Astrocyte (in vitro differentiated cells and primary cell): ENCODE measurements at regions not wholly inside any gene's neighbourhood (a gene's known extent, or its start where the extent isn't known, plus 50 kb on each side); places are given as distances from the start of the nearest gene placed in this dataset.

Experiments used
- DNase-seq: peaks from one replicate; pipeline ENCODE4 v3.0.0-alpha.2; 2010; ENCODE audit warnings: low read depth
- FAIRE-seq: peaks from 2 replicates; lab custom pipeline; 2011; peaks lifted over from hg19 to GRCh38; lab: Jason Lieb, UNC
- H2AFZ ChIP-seq: 2 replicates; pipeline ENCODE4 v1.6.0; 2012; ENCODE audit warnings: low read depth, low read length, inconsistent platforms
- H3K27ac ChIP-seq: 2 replicates; pipeline ENCODE4 v1.5.1; 2011; ENCODE audit warnings: low read depth, low read length, inconsistent platforms
- H3K27me3 ChIP-seq: 2 replicates; pipeline ENCODE4 v1.6.0; 2011; ENCODE audit warnings: low read length, inconsistent platforms; ENCODE audit not compliant: insufficient read depth
- H3K36me3 ChIP-seq: 2 replicates; pipeline ENCODE4 v1.5.1; 2011; ENCODE audit warnings: low read length, inconsistent platforms; ENCODE audit not compliant: insufficient read depth
- H3K4me1 ChIP-seq: 2 replicates; pipeline ENCODE4 v1.5.1; 2011; ENCODE audit warnings: low read length, inconsistent platforms; ENCODE audit not compliant: insufficient read depth
- H3K4me2 ChIP-seq: 2 replicates; pipeline ENCODE4 v1.6.0; 2012; ENCODE audit warnings: low read length, inconsistent platforms
- H3K4me3 ChIP-seq: 2 replicates; pipeline ENCODE4 v1.5.1; 2011; ENCODE audit warnings: low read depth, mild to moderate bottlenecking, low read length, inconsistent platforms; ENCODE audit not compliant: insufficient read depth
- H3K79me2 ChIP-seq: 2 replicates; pipeline ENCODE4 v1.6.0; 2012; ENCODE audit warnings: mild to moderate bottlenecking, low read length, inconsistent platforms; ENCODE audit not compliant: insufficient read depth
- H3K9ac ChIP-seq: 2 replicates; pipeline ENCODE4 v1.6.0; 2012; ENCODE audit warnings: mild to moderate bottlenecking, low read length, inconsistent platforms
- H3K9me3 ChIP-seq: 2 replicates; pipeline ENCODE4 v1.5.1; 2012; ENCODE audit warnings: low read depth, mild to moderate bottlenecking, low read length, inconsistent platforms; ENCODE audit not compliant: insufficient read depth
- H4K20me1 ChIP-seq: 2 replicates; pipeline ENCODE4 v1.6.0; 2012; ENCODE audit warnings: low read length, inconsistent platforms; ENCODE audit not compliant: insufficient read depth
- H3K27ac Mint-ChIP-seq: one replicate; pipeline ENCODE4 v1.8.0; 2021; ENCODE audit warnings: mild to moderate bottlenecking, mixed read lengths; ENCODE audit not compliant: unreplicated experiment
- H3K27me3 Mint-ChIP-seq: one replicate; pipeline ENCODE4 v1.8.0; 2021; ENCODE audit warnings: low read depth, mixed read lengths; ENCODE audit not compliant: unreplicated experiment
- H3K36me3 Mint-ChIP-seq: one replicate; pipeline ENCODE4 v1.8.0; 2021; ENCODE audit warnings: low read depth, mixed read lengths; ENCODE audit not compliant: unreplicated experiment
- H3K4me1 Mint-ChIP-seq: one replicate; pipeline ENCODE4 v1.8.0; 2021; ENCODE audit warnings: low read depth, mixed read lengths; ENCODE audit not compliant: unreplicated experiment
- H3K4me3 Mint-ChIP-seq: one replicate; pipeline ENCODE4 v1.8.0; 2021; ENCODE audit warnings: mild to moderate bottlenecking, moderate library complexity, mixed read lengths; ENCODE audit not compliant: unreplicated experiment
- H3K9me3 Mint-ChIP-seq: one replicate; pipeline ENCODE4 v1.8.0; 2021; ENCODE audit warnings: mild to moderate bottlenecking, mixed read lengths; ENCODE audit not compliant: unreplicated experiment
- CTCF ChIP-seq: IDR thresholded peaks from 2 replicates; pipeline ENCODE4 v1.5.1; 2011; ENCODE audit warnings: low read depth, mild to moderate bottlenecking, inconsistent platforms, low read length, moderate library complexity; ENCODE audit not compliant: insufficient read depth
- EZH2 ChIP-seq: IDR thresholded peaks from 2 replicates; pipeline ENCODE4 v1.6.1; 2012; ENCODE audit warnings: mild to moderate bottlenecking, low read length, inconsistent platforms; ENCODE audit not compliant: insufficient read depth

GRCh38 chr5:118679264-118679940 is 308.9 kb downstream of the DTWD2 start:
- no peaks in the 10 kb centered on the region for H3K9me3 ChIP-seq
- no peaks in the 10 kb centered on the region for H3K36me3 Mint-ChIP-seq
- no peak overlapping the region for H3K27ac Mint-ChIP-seq
- no peaks in the 10 kb centered on the region for H3K4me1 Mint-ChIP-seq
- H4K20me1 ChIP-seq: no peaks in the 10 kb centered on the region
- H3K9me3 Mint-ChIP-seq: no peaks in the 10 kb centered on the region
- FAIRE-seq (no peak), DNase-seq (no peak)
- H3K27me3 ChIP-seq: no peaks in the 10 kb centered on the region
- H2AFZ ChIP-seq: no peak overlapping the region
- no peaks in the 10 kb centered on the region for H3K27me3 Mint-ChIP-seq
- H3K4me2 ChIP-seq: peak overlapping the region; percentile 2
- no peak overlapping the region for H3K4me3 Mint-ChIP-seq
- no peaks in the 10 kb centered on the region for H3K36me3 ChIP-seq
- H3K27ac ChIP-seq: no peak overlapping the region
- TF ChIP-seq CTCF: no peak
- no peak for TF ChIP-seq EZH2
- H3K9ac ChIP-seq: no peak overlapping the region
- H3K4me3 ChIP-seq: no peak overlapping the region
- H3K4me1 ChIP-seq: no peaks in the 10 kb centered on the region
- no peaks in the 10 kb centered on the region for H3K79me2 ChIP-seq

- no peak for DNase-seq
- no peak overlapping the region for H3K4me3 ChIP-seq
- peaks cover 3% of the 10 kb centered on the region for H3K9me3 Mint-ChIP-seq
- no peaks in the 10 kb centered on the region for H3K4me1 Mint-ChIP-seq
- H3K4me1 ChIP-seq: no peaks in the 10 kb centered on the region
- H3K4me3 Mint-ChIP-seq: no peak overlapping the region
- no peak overlapping the region for H3K4me2 ChIP-seq
- H4K20me1 ChIP-seq: no peaks in the 10 kb centered on the region
- no peaks in the 10 kb centered on the region for H3K9me3 ChIP-seq
- TF ChIP-seq CTCF (no peak), EZH2 (no peak)
- H3K27me3 ChIP-seq: no peaks in the 10 kb centered on the region
- no peak overlapping the region for H3K27ac ChIP-seq
- H2AFZ ChIP-seq: no peak overlapping the region
- no peaks in the 10 kb centered on the region for H3K79me2 ChIP-seq
- H3K27me3 Mint-ChIP-seq: no peaks in the 10 kb centered on the region
- no peak overlapping the region for H3K9ac ChIP-seq
- H3K36me3 ChIP-seq: no peaks in the 10 kb centered on the region
- H3K27ac Mint-ChIP-seq: no peak overlapping the region
- no peak for FAIRE-seq
- no peaks in the 10 kb centered on the region for H3K36me3 Mint-ChIP-seq
These were observed 309.6 kb downstream of the DTWD2 start for GRCh38 chr5:118678746-118679145.

- no peak overlapping the region for H3K27ac ChIP-seq
- Mint-ChIP-seq H3K9me3 (peaks cover 3% of the 10 kb centered on the region), H3K36me3 (no peaks in the 10 kb centered on the region), H3K27ac (no peak overlapping the region), H3K27me3 (no peaks in the 10 kb centered on the region), H3K4me1 (no peaks in the 10 kb centered on the region), H3K4me3 (no peak overlapping the region)
- no peaks in the 10 kb centered on the region for H3K4me1 ChIP-seq
- no peaks in the 10 kb centered on the region for H3K9me3 ChIP-seq
- H3K36me3 ChIP-seq: no peaks in the 10 kb centered on the region
- no peak overlapping the region for H3K4me2 ChIP-seq
- no peaks in the 10 kb centered on the region for H3K27me3 ChIP-seq
- no peak overlapping the region for H3K9ac ChIP-seq
- TF ChIP-seq EZH2 (no peak), CTCF (no peak)
- no peak overlapping the region for H3K4me3 ChIP-seq
- no peak for FAIRE-seq
- H2AFZ ChIP-seq: no peak overlapping the region
- no peak for DNase-seq
- no peaks in the 10 kb centered on the region for H3K79me2 ChIP-seq
- no peaks in the 10 kb centered on the region for H4K20me1 ChIP-seq
These were observed 313.1 kb downstream of the DTWD2 start for GRCh38 chr5:118675247-118675646.
